VCaP (cell line): ENCODE measurements at regions not wholly inside any gene's neighbourhood (a gene's known extent, or its start where the extent isn't known, plus 50 kb on each side); places are given as distances from the start of the nearest gene placed in this dataset.
"Not testable (repeated sequence)": the region's sequence is repeated elsewhere in the genome, so short reads cannot be mapped to it uniquely, and the experiment has no call there.

Experiments
- H3K27ac ChIP-seq: fragments of 450-650 bp; 2 replicates; pipeline ENCODE4 v1.5.1; 2017
- CTCF ChIP-seq: fragments of 450-650 bp; conservative IDR thresholded peaks from 2 replicates; pipeline ENCODE4 v1.5.1; 2017; ENCODE audit warnings: mild to moderate bottlenecking, moderate library complexity

- no peak overlapping the region for H3K27ac ChIP-seq
- TF ChIP-seq CTCF, result no peak
Measured at GRCh38 chrX:77293331-77293995, 153.7 kb upstream of the FGF16 start.

GRCh38 chrX:77298296-77298695 lies 148.9 kb upstream of the FGF16 start:
- no peak overlapping the region for H3K27ac ChIP-seq
- no peak for TF ChIP-seq CTCF

GRCh38 chrX:77298790-77299189 lies 148.4 kb upstream of the FGF16 start:
- no peak overlapping the region for H3K27ac ChIP-seq
- no peak for TF ChIP-seq CTCF

- TF ChIP-seq CTCF, result no peak
- H3K27ac ChIP-seq, result no peak overlapping the region
Measured at GRCh38 chrX:77299549-77299948, 147.6 kb upstream of the FGF16 start.

- TF ChIP-seq CTCF, result no peak
- H3K27ac ChIP-seq, result no peak overlapping the region
Measured at GRCh38 chrX:77342004-77342403, 105.2 kb upstream of the FGF16 start.

DNA sequence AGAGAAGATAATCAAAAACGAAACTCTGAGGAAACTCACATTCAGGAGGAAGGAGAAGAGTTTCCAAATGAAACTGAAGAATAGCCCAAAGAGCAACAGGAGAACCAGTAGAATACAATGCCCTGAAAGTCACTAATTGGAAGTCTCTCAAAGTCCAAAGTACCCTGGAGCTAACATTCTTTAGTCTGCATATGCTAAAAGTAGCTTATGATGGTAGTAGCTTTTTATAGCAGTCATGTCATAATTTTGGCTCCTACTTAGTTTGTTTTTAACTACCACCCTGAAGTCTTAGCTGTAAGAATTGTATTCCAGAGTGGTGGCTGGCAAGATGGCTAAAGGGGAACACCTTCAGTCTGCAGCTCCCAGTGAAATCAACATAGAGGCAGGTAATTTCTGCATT lies 100.3 kb upstream of the FGF16 start:
- no peak overlapping the region for H3K27ac ChIP-seq
- no peak for TF ChIP-seq CTCF

- H3K27ac ChIP-seq, result no peak overlapping the region
- no peak for TF ChIP-seq CTCF
Measured at GRCh38 chrX:77347572-77347971, 99.6 kb upstream of the FGF16 start.

- H3K27ac ChIP-seq, result no peak overlapping the region
- no peak for TF ChIP-seq CTCF
Measured at GRCh38 chrX:77389891-77390290, 57.3 kb upstream of the FGF16 start.

GRCh38 chrX:77390365-77390764 lies 56.8 kb upstream of the FGF16 start:
- H3K27ac ChIP-seq, result not testable (repeated sequence)
